AG08395 (cell line): ENCODE measurements at regions not wholly inside any gene's neighbourhood (a gene's known extent, or its start where the extent isn't known, plus 50 kb on each side); places are given as distances from the start of the nearest gene placed in this dataset.
"Not testable (repeated sequence)": the region's sequence is repeated elsewhere in the genome, so short reads cannot be mapped to it uniquely, and the experiment has no call there.

ENCODE experiments used
- DNase-seq: peaks from one replicate; pipeline ENCODE4 v3.0.0; 2012; ENCODE audit warnings: mixed read lengths, low spot score

GRCh38 chr4:149039786-149040185, 597.6 kb upstream of the NR3C2 start:
- not testable (repeated sequence) for DNase-seq

- DNase-seq, result peak; percentile 34
These were observed 589.2 kb upstream of the NR3C2 start for GRCh38 chr4:149031399-149031798.

DNA sequence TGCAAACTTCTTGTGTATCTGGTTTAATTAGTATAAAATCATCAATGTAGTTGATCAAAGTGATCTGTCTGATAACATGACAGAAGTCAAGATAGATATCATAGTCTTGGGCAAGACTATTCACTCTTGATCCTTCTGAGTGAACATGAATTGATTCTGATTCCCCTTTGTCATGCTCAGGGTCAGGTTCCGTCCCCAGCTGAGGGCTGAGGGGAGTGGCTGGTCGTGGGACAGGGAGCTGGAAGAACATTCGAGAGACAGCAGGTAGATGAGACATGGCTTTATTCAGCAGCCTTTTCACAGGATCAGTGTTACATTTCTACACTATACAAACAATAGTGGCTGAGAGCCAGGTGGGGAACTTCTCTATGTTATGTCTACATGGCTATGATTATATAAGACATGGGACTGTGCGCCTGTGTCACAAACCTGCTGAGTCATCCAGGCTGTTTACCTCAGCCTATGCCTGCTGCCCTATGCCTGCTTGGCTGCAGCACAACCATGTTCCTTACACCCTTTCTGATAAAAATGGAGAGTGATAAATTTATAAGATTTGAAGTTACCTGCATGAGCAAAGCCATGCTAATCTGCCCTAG, 586.9 kb upstream of the NR3C2 start:
- DNase-seq, result no peak

DNA sequence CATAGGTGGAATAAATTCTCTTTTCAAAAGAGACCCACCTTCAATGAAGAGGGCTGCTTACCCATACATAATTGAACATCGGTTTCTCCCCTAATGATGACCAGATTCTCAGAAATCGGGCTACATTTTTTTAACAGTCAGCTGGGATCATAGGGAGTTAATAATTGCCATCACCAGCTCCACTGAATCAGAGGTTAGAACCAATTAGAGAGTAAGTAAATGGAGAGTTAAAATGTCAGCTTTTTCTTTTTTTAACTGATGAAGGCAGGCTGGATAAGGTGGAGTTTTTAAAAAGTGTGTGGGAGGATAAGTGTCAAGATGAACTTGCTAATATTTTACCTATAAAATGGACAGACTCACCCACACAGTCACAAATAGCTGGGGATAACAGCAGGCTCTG, 584.5 kb upstream of the NR3C2 start:
- DNase-seq, result no peak

GRCh38 chr4:149017002-149017734, 575.0 kb upstream of the NR3C2 start:
- DNase-seq, result no peak

- DNase-seq, result no peak
These were observed 567.0 kb upstream of the NR3C2 start for GRCh38 chr4:149009223-149009622.

DNA sequence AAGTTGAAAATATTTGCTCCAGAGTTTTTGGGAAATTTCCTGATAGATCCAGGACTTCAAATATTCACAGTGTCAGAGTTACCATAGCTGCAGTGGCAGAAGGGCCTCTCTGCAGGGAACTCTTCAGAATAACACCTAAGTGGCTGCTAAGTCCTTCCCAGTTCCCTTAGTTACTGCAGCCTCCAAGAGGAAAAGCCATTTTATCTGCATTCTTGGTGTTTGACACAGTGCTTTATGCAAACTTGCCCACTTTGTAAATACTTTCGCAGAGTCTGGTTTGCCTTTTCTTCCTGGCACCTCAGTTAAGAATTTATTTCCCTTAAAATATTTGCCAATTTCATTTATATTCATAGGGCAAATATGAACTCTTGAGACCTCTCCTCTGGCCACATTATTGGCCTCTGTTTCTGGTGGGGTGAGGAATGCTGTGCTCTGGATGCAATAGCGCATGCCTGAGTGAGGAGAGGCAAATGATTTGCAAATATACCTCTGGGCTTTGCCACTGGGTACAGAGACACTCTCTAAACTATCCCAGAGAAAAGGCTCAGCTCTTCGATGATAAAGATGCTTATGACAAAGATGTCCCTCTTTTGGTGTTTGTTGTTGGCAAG, 566.3 kb upstream of the NR3C2 start:
- DNase-seq, result no peak

DNA sequence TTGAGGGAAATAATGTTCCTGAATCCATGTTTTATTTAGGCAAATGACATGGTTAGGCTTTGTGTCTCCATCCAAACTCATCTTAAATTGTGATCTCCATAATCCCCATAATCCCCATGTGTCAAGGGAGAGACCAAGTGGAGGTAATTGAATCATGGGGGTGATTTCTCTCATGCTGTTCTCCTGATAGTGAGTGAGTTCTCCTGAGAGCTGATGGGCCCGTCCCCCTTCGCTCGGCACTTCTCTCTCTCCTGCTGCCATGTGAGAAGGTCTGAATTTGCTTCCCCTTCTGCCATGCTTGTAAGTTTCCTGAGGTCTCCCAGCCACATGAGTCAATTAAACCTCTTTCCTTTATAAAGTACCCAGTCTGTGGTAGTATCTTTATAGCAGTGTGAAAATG, 563.0 kb upstream of the NR3C2 start:
- DNase-seq, result no peak

DNA sequence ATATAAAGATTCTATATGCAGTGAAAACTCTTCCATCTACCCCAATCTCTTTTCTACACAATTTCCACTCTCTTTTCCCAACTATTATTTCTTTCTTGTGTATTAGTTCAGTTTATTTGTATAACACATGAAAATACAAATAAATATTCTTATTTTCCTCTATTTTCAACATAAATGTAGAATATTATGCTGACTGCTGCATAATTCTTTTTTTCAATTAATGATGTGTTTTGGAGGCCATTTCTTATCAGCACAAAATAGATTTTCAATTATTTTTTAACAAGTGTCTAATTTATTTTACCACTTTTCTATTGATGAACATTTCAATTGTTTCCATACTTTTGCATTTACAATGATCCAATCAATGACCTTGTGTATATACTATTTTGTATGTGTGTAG, 557.7 kb upstream of the NR3C2 start:
- DNase-seq, result no peak

DNA sequence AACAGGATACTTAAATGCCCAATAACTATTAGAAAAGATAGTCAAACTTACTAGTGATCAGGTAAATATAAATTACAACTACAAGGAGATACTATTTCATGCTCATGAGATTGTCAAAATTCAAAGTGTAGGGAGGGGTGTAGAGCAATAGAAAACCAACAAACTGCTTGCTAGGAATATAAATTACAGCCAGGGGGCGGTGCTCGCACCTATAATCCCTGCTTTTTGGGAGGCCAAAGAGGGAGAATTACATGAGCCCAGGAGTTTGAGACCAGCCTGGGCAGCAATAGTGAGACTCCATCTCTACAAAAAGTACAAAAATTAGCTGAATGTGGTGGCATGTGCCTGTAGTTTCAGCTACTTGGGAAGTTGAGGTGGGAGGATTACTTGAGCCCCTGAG, 556.5 kb upstream of the NR3C2 start:
- no peak for DNase-seq

- no peak for DNase-seq
These were observed 544.7 kb upstream of the NR3C2 start for GRCh38 chr4:148986951-148987350.

DNA sequence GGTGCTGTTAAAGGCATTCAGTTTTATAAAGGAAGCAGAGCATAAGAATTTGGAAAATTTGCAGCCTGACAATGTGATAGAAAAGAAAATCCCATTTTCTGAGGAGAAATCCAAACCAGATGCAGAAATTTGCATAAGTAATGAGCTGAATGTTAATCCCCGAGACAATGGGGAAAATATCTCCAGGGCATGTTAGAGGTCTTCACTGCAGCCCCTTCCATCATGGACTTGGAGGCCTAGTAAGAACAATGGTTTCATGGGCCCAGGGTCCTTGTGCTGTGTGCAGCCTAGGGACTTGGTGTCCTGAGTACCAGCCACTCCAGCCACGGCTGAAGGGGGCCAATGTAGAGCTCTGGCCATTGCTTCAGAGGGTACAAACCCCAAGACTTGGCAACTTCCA, 542.7 kb upstream of the NR3C2 start:
- DNase-seq, result no peak

DNA sequence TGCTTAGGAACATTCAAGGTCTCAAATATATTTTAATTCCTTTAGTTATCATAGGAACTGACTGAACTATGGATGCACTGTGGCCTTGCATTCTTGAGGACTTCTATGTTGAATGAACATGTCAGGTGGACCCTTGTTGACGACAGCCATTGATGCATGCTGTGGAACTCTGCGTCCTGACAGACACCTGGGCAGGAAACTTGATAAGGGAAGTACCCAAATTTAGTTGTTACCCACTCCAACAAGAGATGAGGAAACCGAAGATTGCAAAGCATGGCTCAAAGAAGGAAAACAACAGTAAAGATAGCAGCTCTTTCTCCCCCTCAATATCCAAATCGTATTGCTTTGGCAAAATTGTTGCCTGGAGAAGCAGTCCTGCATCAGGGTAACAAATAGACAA, 540.0 kb upstream of the NR3C2 start:
- no peak for DNase-seq

DNA sequence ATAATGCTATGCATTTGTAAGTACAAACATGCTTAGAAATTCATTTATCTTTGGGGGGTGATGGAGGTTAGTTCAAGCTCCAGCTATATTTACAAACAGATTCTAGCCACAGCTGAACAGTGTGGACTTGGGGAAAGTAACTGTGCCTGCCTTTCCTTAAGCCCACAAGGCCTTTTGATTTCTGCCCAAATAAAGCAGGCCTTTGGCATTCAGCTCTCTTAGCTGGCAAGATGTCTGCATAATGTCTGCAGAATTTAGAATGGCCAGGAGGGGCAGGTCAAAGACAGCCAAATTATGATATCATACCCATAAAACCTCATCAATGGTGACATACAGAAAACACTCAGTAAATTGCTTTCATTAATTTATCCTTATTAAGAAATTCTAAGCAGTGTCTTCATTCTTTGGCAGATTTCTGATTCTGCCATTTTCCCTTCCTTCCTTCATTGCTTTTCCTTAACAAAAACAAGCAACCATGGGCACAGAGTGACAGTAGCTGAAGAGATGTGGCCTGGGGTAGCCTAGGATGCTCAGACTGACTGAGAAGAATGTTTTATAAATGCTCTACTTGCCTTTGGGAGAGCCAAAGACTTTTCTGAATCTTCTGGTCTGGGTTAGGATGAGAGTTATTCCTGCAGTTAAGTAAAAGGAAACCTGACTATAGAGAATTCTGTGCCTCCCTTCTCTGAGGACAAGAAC, 538.7 kb upstream of the NR3C2 start:
- DNase-seq, result no peak

DNA sequence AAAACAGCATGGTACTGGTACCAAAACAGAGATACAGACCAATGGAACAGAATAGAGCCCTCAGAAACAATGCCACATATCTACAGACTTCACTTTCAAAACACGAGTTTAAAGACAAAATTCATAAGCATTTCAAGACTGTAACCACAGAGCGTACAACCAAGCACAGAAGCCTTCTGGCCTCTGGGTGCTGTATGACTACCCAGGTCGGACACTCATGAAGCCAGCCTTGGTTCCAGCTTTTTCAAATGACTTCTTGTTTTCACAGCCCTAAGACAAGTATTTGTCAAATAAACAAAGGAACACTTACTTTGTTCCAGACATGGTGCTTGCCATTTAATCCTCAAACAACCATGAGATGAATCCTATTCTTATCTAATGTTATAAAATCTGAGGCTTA, 536.1 kb upstream of the NR3C2 start:
- no peak for DNase-seq

DNA sequence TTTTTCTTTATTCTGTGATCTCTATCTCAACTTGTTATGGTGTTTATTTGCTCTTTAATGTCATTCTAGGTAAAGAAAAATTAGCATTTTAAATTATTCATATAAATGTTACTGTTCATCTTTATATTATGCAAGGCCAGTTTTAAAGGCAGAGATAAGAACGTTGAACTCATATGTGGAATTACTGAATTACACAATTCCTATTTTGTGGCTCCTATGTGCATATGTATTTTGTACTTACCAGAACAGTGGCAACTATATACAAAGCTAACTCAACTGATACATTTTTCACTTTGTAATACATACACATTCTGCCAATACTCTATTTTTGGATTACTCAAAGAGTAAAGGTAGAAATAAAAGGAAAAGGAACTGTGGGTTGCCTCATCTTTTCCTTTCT, 533.2 kb upstream of the NR3C2 start:
- no peak for DNase-seq

DNA sequence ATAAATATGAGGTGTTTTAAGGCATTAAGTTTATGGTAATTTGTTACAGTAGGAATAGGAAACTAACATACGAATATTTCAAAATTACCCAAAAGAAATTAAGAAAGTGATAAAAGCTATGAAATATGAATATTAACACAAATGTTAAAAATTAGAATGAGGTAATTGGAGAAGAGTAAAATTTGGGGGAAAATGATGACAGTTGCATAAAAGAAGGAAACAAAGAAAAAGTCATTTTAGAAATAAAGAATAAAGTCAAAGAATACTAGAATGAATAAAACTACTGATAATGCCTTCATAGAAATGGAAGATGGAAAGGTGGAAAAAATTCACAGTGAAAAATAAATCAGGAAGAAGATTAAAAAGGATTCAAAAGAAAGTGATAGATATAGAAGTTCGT, 522.9 kb upstream of the NR3C2 start:
- DNase-seq, result no peak

DNA sequence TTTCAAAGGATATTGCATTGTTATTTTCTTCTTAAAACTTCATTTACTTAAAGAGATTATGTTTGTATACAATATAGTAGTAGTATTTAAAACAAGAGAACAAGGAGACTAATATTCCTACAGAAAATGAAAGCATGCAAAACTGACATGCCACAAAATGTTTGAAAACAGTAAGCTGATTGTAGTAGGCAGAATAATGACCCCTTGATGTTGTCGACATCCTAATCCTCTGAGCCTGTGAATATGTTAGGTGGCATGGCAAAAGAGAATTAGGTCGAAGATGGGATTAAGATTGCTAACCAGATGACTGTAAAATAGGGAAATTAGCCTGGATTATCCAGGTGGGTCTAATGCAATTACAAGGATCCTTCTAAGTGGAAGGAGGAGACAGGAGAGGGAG, 522.2 kb upstream of the NR3C2 start:
- no peak for DNase-seq

- peak; percentile 12 for DNase-seq
These were observed 520.5 kb upstream of the NR3C2 start for GRCh38 chr4:148962539-148963290.

DNA sequence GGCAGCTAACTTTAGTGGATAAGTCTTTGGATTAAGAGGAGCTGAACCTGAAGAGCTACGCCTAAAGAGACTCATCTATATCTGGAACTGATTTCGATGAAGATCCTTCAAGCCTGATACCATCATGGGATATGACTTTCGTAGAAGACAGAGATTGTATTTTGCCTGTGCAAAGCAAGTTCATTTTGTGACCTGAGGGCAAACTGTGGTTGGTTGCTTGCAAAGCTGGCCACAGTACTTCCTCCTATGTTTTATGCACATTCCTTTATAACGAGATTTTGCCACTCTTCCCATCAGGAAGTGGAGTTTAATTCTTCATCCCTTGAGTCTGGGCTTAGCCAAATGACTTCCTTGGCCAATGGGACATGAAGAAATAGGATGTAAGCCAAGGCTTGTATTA, 519.3 kb upstream of the NR3C2 start:
- DNase-seq, result no peak

GRCh38 chr4:148958317-148958716, 516.1 kb upstream of the NR3C2 start:
- DNase-seq, result no peak

DNA sequence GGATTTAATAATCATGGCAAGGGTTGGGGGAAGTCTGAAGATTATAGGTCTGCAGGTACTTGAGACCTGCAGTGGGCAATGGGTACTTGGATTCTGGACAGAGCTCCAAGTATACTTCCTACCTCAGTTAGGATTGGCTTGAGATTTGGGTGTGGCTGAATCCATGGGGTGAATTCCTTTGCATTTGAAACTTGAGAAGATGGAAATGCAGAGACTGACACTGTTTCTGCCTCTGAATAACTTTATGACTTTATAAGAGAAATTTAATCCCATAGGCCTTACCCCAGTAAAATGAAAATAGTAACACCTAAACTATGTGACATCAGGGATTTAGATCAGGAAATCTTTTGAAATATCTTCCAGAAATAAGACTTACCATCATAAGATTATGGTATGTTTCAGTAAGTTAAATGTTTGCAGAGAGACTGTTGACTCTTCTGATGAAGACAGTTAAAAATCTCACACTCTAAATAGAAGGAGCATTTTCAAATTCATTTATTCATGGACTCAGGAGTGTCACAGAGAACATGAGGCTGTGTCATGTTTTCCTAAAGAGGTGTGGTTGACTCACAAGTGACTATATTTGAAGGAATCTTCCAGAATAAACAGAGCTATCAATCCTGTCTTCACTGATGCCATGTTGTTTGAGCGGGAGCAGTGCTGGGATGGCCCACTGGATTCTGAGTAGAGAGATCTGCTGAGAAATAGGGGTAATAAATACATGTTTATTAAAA, 513.5 kb upstream of the NR3C2 start:
- DNase-seq, result peak; percentile 3
